HG02763 (cell line): ENCODE measurements at regions not wholly inside any gene's neighbourhood (a gene's known extent, or its start where the extent isn't known, plus 50 kb on each side); places are given as distances from the start of the nearest gene placed in this dataset.

Experiments used
- ATAC-seq: cut with Tn5 transposase; IDR thresholded peaks from one replicate; pipeline ENCODE4 v1.9.1; 2021; ENCODE audit warnings: mild to moderate bottlenecking, moderate library complexity; ENCODE audit not compliant: unreplicated experiment

DNA sequence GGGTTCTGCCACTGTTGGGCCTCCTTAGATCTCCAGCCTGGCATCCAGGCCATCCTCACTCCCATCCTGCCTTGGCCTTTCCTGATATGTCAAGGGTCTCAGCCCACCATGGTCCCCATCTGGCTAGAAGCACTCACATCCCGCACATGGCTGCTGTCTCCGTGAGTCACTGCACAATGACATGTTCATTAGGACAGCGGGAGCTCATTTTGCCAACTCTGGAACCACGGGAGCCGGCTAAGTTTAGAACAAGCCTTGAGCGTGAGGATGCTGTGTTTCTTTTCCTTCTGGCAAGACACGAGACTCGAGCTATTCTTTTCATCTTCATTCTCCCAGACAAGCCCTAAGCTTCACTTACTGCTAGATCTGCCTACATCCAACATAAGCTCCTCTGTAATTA, 65.7 kb upstream of the KSR1 start:
- ATAC-seq = no peak

DNA sequence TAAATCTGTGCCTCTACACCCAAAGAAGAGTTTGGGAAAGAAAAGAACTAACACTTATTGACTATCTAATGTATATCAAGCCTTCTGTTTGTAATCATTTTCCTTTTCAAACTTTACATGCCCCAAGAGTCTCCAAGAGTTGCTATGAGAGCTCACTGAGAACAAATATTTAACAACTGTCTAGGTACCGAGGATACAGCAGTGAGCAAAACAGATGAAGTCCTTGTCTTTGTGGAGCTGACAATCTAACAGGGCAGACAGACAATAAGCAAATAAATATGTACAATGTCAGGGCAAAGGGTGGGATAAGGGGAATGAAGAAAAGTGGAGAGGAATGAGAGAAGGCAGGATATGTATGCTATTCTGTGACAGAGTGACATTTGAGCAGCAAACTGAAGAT, 64.8 kb upstream of the KSR1 start:
- no peak for ATAC-seq

DNA sequence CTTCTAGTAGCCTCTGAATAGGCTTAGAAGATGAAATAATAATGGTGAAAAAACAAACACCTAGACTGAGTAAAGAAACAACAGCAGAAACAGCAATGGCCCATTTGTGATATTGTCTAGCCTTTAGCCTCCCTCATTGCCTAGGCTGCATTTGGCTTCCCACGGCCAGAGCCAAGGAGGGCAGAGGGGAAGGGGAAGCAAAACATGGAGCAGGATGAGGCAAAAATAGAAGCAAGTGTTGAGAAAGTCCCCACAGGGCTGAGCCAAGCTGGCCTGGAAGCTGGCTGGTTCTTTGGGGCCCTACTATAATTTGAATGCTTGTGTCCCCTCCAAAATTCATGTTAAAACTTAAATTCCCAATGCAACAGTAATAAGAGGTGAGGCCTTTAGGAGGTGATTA, 60.2 kb upstream of the KSR1 start:
- no peak for ATAC-seq

DNA sequence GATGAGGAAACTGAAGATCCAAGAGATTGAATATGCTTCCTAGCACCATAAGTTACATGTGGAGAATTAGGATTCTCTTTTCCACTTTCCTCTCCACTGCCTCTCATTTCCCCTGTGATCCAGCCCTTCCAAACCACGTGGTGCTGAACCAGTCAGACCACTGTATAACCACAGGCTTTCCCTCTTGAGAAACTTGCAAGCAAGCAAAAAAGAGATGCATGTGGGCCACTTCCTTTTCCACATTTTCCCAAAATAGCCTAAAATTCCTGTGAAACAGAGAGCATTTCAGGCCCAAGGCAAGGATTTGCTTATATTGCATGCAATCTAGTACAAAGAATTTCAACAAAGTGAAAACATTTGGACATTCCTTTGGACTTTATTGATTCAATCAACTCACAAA, 59.3 kb upstream of the KSR1 start:
- ATAC-seq = no peak

DNA sequence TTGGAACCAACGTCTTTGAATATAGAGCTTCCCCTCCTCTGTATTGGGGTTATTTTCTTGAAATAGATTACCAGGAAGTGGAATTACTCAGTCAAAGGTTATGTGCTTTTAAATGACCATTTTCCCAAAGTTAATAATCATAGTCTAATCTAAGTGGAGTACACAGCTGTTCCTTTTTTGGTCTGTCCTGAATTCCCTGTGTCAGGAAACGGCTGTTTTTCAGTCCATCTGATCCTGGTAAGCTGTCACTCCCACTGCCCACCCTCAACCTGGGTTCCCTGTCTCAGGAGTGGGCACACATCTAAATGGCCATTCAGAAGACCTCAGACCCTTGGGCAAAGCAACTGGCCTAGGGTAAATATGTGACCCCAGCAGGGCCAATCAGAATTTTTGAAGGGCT, 57.6 kb upstream of the KSR1 start:
- ATAC-seq = no peak

DNA sequence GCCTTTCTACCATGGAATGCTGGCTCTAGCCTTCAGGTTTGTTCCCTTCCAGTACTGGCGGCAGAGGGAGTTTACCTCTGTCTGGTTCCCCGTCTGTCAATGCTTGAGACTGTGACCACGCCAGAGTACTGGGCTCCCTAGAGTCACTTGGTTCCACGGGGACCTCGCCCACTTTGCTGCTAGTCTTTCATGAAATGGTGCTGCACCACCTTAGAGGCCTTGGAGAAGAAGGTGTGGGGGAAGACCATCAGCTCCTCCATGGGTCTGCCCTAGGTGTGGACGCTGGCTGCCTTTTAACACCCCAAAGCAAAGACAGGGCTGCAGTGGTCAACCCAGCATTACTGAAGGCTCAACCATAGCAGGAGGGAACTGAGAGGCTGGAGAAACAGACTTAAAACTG, 55.3 kb upstream of the KSR1 start:
- ATAC-seq = no peak

DNA sequence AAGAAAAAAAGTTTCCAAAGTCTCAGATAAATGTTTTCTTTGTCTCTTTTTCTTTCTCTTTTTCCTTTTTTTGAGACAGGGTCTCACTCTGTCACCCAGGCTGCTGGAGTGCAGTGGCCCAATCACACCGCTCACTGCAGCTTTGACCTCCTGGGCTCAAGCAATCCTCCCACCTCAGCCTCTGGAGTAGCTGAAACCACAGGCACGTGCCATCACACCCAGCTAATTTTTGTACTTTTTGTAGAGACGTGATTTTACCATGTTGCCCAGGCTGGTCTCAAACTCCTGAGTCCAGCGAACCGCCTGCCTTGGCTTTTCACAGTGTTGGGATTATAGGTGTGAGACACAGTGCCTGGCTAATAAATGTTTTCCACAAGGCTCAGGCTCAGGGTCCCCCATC, 53.3 kb upstream of the KSR1 start:
- ATAC-seq = no peak

DNA sequence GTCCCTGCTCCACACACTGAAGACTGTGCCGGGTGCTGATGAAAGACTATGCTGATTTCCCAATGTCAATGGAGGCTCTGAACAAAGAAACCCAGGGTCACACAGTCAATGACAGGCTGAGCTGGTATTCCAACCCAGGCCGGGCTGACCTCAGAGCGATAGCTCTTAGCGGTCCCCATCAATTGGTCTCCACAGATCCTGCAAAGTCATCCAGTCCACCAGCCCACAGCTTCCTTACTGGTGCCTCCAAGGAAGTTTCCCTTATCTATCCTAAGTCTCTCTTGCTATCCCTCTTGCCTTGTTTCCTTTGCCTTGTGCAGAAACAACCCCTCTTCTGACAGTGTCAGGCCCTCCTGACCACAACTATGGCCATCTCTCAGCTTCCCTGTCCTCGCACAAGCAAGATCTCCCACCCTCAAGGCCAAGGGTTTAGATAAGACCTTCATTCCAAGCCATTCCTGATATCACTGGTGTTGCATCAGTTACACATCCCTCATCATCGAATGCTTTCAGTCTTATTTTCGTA, 52.7 kb upstream of the KSR1 start:
- ATAC-seq = no peak

DNA sequence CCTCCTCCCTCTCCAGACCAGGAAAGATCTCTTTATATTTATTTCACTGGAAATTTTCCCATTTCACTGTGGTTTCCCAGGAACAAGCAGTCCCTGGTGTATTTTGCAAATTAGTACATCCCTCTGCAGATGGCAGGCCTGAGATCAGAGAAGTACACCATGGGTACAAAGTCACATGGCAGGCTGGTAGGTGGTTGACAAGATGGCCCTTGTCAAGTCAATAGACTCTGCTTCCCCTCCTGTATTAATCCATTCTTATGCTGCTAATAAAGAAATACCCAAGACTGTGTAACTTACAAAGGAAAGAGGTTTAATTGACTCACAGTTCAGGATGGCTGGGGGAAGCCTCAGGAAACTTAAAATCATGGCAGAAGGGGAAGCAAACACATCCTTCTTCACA, 51.6 kb upstream of the KSR1 start:
- ATAC-seq = no peak
